HCT116 (cell line): ENCODE measurements at regions not wholly inside any gene's neighbourhood (a gene's known extent, or its start where the extent isn't known, plus 50 kb on each side); places are given as distances from the start of the nearest gene placed in this dataset.

Source experiments
- ATAC-seq: fragments of 200-7000 bp; cut with Tn5 transposase; 2 replicates; pipeline ENCODE4 v1.9.1; 2020; ENCODE audit warnings: mild to moderate bottlenecking, moderate library complexity
- BruUV-seq: library from RNA; stranded (reverse); fragments of 400-500 nt; replicated peaks from 2 replicates; lab custom pipeline; 2021; lab: Mats Ljungman, UMichigan
- CTCF ChIA-PET: fragments of 300-600 bp; sonication (Branson Sonifier 250); formaldehyde crosslinking; loops from one replicate; lab custom pipeline; 2021; ENCODE audit warnings: antibody characterized with exemption; lab: Charles Lee
- POLR2A ChIA-PET: fragments of 300-600, 350-600 bp; sonication (Branson Sonifier 250); formaldehyde crosslinking; loops from one replicate; lab custom pipeline; 2021; ENCODE audit warnings: antibody characterized with exemption; lab: Charles Lee
- RAD21 ChIA-PET, 2 experiments: fragments of 300-600 bp; sonication (Branson Sonifier 250); formaldehyde crosslinking; loops; one replicate each; lab custom pipeline; 2023; ENCODE audit warnings: low total read pairs in 2 of 2; ENCODE audit not compliant: uncharacterized antibody in 2 of 2, unreplicated experiment in 2 of 2, low non-redundant PET in 1 of 2; lab: Charles Lee
- DNase-seq: peaks from one replicate; pipeline ENCODE4 v3.0.0-alpha.2; 2010; ENCODE audit warnings: low read depth, low spot score
- H2AFZ ChIP-seq: fragments of 200-600 bp; shearing (Covaris generic), sonication (generic); 2 replicates; pipeline ENCODE4 v1.6.1; 2017; ENCODE audit warnings: low read depth, mixed run types, mixed read lengths, antibody characterized with exemption, low read length; ENCODE audit not compliant: poor library complexity, severe bottlenecking
- H3K27ac ChIP-seq: 2 replicates; pipeline ENCODE4 v1.5.1; 2012; ENCODE audit warnings: low read depth, low read length
- H3K27me3 ChIP-seq: fragments of 200-600 bp; sonication (generic); 2 replicates; pipeline ENCODE4 v1.6.1; 2016; ENCODE audit warnings: mixed run types, low read length, mixed read lengths; ENCODE audit not compliant: insufficient read depth
- H3K36me3 ChIP-seq, 2 experiments: fragments of 200-500 bp in 1 of 2; fragments of 200-600 bp in 1 of 2; sonication (Bioruptor generic) in 1 of 2; sonication (generic) in 1 of 2; 2 replicates each; pipeline versions ENCODE4 v1.5.1 to v1.6.1; 2014 to 2016; ENCODE audit warnings: low read length in 2 of 2, inconsistent platforms in 1 of 2, mixed read lengths in 1 of 2, mixed run types in 1 of 2; ENCODE audit not compliant: insufficient read depth in 2 of 2, control insufficient read depth in 1 of 2
- H3K4me1 ChIP-seq, 2 experiments: fragments of 200-600 bp in 1 of 2; sonication (generic) in 1 of 2; 2 replicates each; pipeline versions ENCODE4 v1.5.1 to v1.6.1; 2012 to 2017; ENCODE audit warnings: low read length in 2 of 2, inconsistent platforms in 1 of 2, mild to moderate bottlenecking in 1 of 2, mixed read lengths in 1 of 2, mixed run types in 1 of 2, moderate library complexity in 1 of 2; ENCODE audit not compliant: insufficient read depth in 2 of 2, control insufficient read depth in 1 of 2
- H3K4me2 ChIP-seq: fragments of 200-600 bp; sonication (generic); 2 replicates; pipeline ENCODE4 v1.6.1; 2017; ENCODE audit warnings: mixed run types, low read length, mixed read lengths
- H3K4me3 ChIP-seq, 2 experiments: fragments of 200-600 bp in 1 of 2; sonication (generic) in 1 of 2; replicated peaks in 1 of 2; 2 replicates each; pipeline ENCODE4 v1.5.1; 2011 to 2016; ENCODE audit warnings: low read length in 2 of 2, control low read depth in 1 of 2, low read depth in 1 of 2, mild to moderate bottlenecking in 1 of 2, mixed read lengths in 1 of 2, mixed run types in 1 of 2
- H3K79me2 ChIP-seq: fragments of 200-600 bp; sonication (generic); 2 replicates; pipeline ENCODE4 v1.6.1; 2017; ENCODE audit warnings: mild to moderate bottlenecking, mixed run types, low read length, moderate library complexity, mixed read lengths; ENCODE audit not compliant: insufficient read depth
- H3K9ac ChIP-seq: fragments of 200-600 bp; sonication (generic); 2 replicates; pipeline ENCODE4 v1.6.1; 2016; ENCODE audit warnings: low read length, mixed read lengths
- H3K9me2 ChIP-seq: fragments of 200-600 bp; sonication (generic), shearing (Covaris generic); 2 replicates; pipeline ENCODE4 v1.6.1; 2017; ENCODE audit warnings: mixed run types, mild to moderate bottlenecking, moderate library complexity; ENCODE audit not compliant: insufficient read depth
- H3K9me3 ChIP-seq, 2 experiments: fragments of 200-500 bp in 1 of 2; fragments of 200-600 bp in 1 of 2; sonication (Bioruptor generic) in 1 of 2; sonication (generic) in 1 of 2; 2 replicates each; pipeline ENCODE4 v1.6.1; 2014 to 2017; ENCODE audit warnings: low read length in 2 of 2, mixed read lengths in 2 of 2, inconsistent platforms in 1 of 2, low read depth in 1 of 2, mild to moderate bottlenecking in 1 of 2, mixed run types in 1 of 2, moderate library complexity in 1 of 2; ENCODE audit not compliant: control insufficient read depth in 1 of 2, insufficient read depth in 1 of 2
- H4K20me1 ChIP-seq: fragments of 200-600 bp; sonication (generic), shearing (Covaris generic); 2 replicates; pipeline ENCODE4 v1.6.1; 2017; ENCODE audit warnings: mixed run types, mild to moderate bottlenecking, moderate library complexity; ENCODE audit not compliant: insufficient read depth
- ATF3 ChIP-seq: IDR thresholded peaks from 2 replicates; pipeline ENCODE4 v1.6.1; 2012
- CEBPB ChIP-seq: IDR thresholded peaks from 2 replicates; pipeline ENCODE4 v1.6.1; 2012; ENCODE audit warnings: low read depth
- CTCF ChIP-seq, 3 experiments: fragments of 200-600 bp in 1 of 3; sonication (generic) in 1 of 3; IDR thresholded peaks in 2 of 3; conservative IDR thresholded peaks in 1 of 3; 2 replicates each; pipeline ENCODE4 v1.5.1; 2012 to 2017; ENCODE audit warnings: low read depth in 2 of 3, low read length in 2 of 3, antibody characterized with exemption in 1 of 3, borderline replicate concordance in 1 of 3, control low read depth in 1 of 3, mild to moderate bottlenecking in 1 of 3, mixed read lengths in 1 of 3, mixed run types in 1 of 3, moderate library complexity in 1 of 3; ENCODE audit not compliant: insufficient read depth in 1 of 3
- EGR1 ChIP-seq: IDR thresholded peaks from 2 replicates; pipeline ENCODE4 v1.6.1; 2012; ENCODE audit warnings: low read depth
- ELF1 ChIP-seq: IDR thresholded peaks from 2 replicates; pipeline ENCODE4 v1.6.1; 2012; ENCODE audit warnings: low read depth, borderline replicate concordance
- EZH2phosphoT487 ChIP-seq: fragments of 200-600 bp; IDR thresholded peaks from 2 replicates; pipeline ENCODE4 v1.6.1; 2018; ENCODE audit warnings: antibody characterized with exemption, borderline replicate concordance
- FOSL1 ChIP-seq: IDR thresholded peaks from 2 replicates; pipeline ENCODE4 v1.6.1; 2012; ENCODE audit warnings: low read depth
- JUND ChIP-seq: IDR thresholded peaks from 2 replicates; pipeline ENCODE4 v1.6.1; 2012
- POLR2AphosphoS5 ChIP-seq: IDR thresholded peaks from 2 replicates; pipeline ENCODE4 v1.6.1; 2011; ENCODE audit warnings: mild to moderate bottlenecking, low read depth, low read length, moderate library complexity
- RAD21 ChIP-seq: IDR thresholded peaks from 2 replicates; pipeline ENCODE4 v1.6.1; 2012; ENCODE audit warnings: low read depth, mild to moderate bottlenecking
- REST ChIP-seq: IDR thresholded peaks from 2 replicates; pipeline ENCODE4 v1.6.1; 2012; ENCODE audit warnings: low read depth
- SIN3A ChIP-seq: IDR thresholded peaks from 2 replicates; pipeline ENCODE4 v1.6.1; 2012; ENCODE audit warnings: low read depth
- SRF ChIP-seq: IDR thresholded peaks from 2 replicates; pipeline ENCODE4 v1.6.1; 2012; ENCODE audit warnings: low read depth
- ZBTB33 ChIP-seq: IDR thresholded peaks from 2 replicates; pipeline ENCODE4 v1.6.1; 2011; ENCODE audit warnings: mild to moderate bottlenecking, low read length, moderate library complexity; ENCODE audit not compliant: insufficient replicate concordance; ENCODE audit errors: extremely low read depth
- ZFX ChIP-seq: fragments of 450-650 bp; IDR thresholded peaks from 2 replicates; pipeline ENCODE4 v1.6.1; 2017
- intact Hi-C: fragments of 100-400 bp; cut with micrococcal nuclease; formaldehyde crosslinking; loops from 2 replicates; pipeline ENCODE4 v1.10.0; 2022

GRCh38 chr13:50228527-50228926 is 213.3 kb downstream of the KCNRG start (continued):
- TF ChIP-seq REST = no peak
- TF ChIP-seq, all 23 proteins: peak for 0

GRCh38 chr13:50229960-50230661 is 214.9 kb downstream of the KCNRG start:
- Histone ChIP-seq H3K9ac (no peak overlapping the region), H3K4me2 (no peak overlapping the region), H2AFZ (no peak overlapping the region), H3K79me2 (0 out of 2 replicates have a peak, but pooled peaks cover 3% of the 10 kb centered on the region), H3K36me3 (no peaks in the 10 kb centered on the region), H3K27ac (no peak overlapping the region), H3K9me3 (no peaks in the 10 kb centered on the region), H3K4me3 (no peak overlapping the region), H3K4me1 (no peaks in the 10 kb centered on the region), H3K27me3 (no peaks in the 10 kb centered on the region), H3K9me2 (no peaks in the 10 kb centered on the region), H4K20me1 (no peaks in the 10 kb centered on the region)
- POLR2A ChIA-PET = no interaction called here
- intact Hi-C loops = no loop called here
- RAD21 ChIA-PET = no interaction called here
- TF ChIP-seq CEBPB (no peak), SRF (no peak), ATF3 (no peak), SIN3A (no peak), CTCF (IDR thresholded peaks at IDR 0.05 in 2 of 3, conservative IDR thresholded peaks at IDR 0.05 in 1 of 3; ENCODE audit: borderline replicate concordance in 1 of 3, insufficient read depth in 1 of 3, low read depth in 2 of 3, low read length in 2 of 3) (no peak), ELF1 (no peak), ZBTB33 (no peak), FOSL1 (no peak), POLR2AphosphoS5 (no peak), ZFX (no peak), JUND (no peak), RAD21 (no peak), EZH2phosphoT487 (no peak), EGR1 (no peak)
- no TSS peak for BruUV-seq
- DNase-seq = no peak
- CTCF ChIA-PET = no interaction called here
- no peak for ATAC-seq
